GM21717 (cell line): ENCODE measurements at regions not wholly inside any gene's neighbourhood (a gene's known extent, or its start where the extent isn't known, plus 50 kb on each side); places are given as distances from the start of the nearest gene placed in this dataset.

Source experiments
- ATAC-seq: cut with Tn5 transposase; IDR thresholded peaks from one replicate; pipeline ENCODE4 v1.9.1; 2021; ENCODE audit warnings: mild to moderate bottlenecking, moderate library complexity; ENCODE audit not compliant: unreplicated experiment

- ATAC-seq: no peak
Observed at GRCh38 chr2:204175552-204176271, 239.1 kb downstream of the ICOS start.

- no peak for ATAC-seq
Observed at GRCh38 chr2:204176306-204176705, 239.7 kb downstream of the ICOS start.

DNA sequence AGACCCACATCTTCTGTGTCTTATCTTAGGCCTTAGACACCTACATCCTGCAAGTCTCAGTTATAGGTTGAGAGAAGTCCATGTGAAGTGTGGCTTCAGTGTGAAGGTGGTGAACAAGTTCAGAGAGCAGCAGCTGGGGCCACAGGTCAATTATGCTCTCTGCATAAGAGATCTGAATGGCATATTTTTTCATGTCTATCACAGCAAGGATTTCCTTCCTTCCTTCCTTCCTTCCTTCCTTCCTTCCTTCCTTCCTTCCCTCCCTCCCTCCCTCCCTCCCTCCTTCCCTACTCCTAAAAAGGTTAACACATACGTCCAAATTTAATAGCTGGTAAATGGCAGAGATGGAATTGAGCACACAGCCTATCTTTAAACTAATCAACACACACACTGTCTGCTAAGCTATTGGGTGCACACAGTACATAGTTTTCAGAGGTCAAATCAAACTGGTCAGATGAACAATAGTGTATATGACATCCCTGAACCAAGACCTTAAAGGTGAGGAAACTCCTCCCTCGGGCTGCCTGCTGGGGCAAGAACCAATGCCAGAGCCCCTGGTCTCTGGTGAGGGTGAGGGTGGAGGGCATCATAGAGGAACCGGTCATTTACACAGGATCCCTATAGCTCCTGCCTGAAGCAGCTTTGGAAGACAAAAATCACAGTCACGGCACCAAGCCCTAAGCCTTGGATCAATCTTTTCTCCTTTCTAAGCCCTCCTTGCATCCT is 240.9 kb downstream of the ICOS start:
- no peak for ATAC-seq

- peak; percentile 73 for ATAC-seq
Observed at GRCh38 chr2:204177977-204178522, 241.5 kb downstream of the ICOS start.

GRCh38 chr2:204180649-204181048 is 244.1 kb downstream of the ICOS start:
- ATAC-seq: no peak

DNA sequence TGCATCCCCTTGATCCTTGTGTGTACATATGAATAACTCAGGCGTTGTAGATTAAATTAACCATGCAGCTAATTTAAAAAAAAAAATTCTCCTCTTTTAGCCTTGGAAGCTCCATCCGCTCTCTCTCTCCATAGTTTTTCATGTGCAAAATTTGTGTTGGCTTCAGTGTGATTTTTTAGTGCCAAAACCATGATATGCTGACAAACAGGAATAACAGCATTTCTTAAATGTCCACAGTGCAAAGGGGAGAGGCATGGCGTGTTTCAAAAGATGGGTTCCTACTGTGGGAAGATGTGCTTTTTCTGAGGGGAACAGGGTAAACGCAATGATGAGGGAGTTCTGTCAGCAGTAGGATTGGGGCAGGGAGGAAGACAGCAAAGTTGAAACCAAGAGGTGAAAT is 247.0 kb downstream of the ICOS start:
- ATAC-seq: no peak

GRCh38 chr2:204184226-204184625 is 247.7 kb downstream of the ICOS start:
- ATAC-seq: no peak

DNA sequence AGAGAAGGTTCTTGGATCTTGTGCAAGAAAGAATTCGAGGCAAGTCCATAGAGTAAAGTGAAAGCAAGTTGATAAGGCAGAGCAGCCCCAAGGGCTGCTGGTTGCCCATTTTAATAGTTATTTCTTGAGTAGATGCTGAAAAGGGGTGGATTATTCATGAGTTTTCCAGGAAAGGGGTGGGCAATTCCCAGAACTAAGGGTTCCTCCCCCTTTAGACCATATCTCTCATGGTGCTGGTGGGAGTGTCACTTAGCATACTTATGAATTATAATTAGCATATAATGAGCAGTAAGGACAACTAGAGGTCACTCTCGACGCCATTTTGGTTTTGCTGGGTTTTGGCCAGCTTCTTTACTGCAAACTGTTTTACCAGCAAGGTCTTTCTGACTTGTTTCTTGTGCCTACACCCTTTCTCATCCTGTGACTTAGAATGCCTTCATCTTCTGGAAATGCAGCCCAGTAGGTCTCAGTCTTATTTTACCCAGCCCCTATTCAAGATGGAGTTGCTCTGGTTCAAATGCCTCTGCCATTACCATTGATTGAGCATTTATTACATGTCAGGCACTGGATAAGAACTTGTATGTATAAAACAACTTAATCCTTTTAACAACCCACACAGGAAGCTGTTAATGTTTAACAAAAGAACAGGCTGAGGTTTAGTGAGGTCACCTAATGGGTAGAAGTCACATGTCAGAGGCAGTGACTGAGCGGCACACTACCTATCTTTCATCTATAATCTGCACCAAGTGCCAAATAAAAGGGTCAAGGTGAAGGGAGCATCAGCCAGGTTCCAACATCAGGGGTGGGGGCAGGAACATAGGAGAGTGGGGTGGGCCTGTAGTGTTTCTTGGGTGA is 250.9 kb downstream of the ICOS start:
- no peak for ATAC-seq

GRCh38 chr2:204191574-204191973 is 255.0 kb downstream of the ICOS start:
- ATAC-seq: no peak

GRCh38 chr2:204195498-204195897 is 258.9 kb downstream of the ICOS start:
- no peak for ATAC-seq

- no peak for ATAC-seq
Observed at GRCh38 chr2:204197336-204198005, 260.9 kb downstream of the ICOS start.

DNA sequence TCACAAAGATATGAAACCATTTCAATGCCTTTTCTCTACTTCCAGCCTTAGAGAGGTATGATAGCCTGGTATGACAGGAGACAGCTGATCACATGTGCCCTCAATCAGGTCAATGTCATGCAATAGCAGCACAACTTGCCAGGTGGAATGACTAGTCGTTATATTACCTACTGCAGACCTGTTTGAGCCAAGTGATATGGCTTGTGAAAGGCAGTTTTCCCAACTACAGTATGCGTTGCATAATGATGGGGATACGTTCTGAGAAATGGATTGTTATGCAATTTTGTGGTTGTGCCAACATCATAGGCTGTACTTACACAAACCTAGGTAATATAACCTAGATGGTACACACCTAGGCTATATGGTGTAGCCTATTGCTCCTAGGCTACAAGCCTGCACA is 262.8 kb downstream of the ICOS start:
- ATAC-seq: no peak

DNA sequence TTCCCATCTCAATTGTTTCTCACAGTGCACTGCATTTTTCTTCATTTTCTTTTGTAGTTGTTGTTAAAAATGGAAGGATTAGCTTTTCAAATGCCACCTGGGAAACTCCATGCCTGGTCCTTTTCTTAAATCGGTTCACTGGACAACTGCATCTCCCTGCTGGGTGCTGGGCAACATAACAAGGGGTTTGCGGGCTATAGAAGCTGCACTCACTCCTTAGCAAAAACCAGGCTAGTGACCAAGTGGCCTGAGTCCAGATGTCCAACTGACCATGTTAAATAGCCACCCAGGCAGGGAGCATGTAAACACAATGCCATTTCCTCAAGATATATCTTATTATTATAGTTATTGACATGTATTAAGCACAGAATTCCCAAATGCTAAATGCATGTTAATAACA is 264.9 kb downstream of the ICOS start:
- no peak for ATAC-seq

DNA sequence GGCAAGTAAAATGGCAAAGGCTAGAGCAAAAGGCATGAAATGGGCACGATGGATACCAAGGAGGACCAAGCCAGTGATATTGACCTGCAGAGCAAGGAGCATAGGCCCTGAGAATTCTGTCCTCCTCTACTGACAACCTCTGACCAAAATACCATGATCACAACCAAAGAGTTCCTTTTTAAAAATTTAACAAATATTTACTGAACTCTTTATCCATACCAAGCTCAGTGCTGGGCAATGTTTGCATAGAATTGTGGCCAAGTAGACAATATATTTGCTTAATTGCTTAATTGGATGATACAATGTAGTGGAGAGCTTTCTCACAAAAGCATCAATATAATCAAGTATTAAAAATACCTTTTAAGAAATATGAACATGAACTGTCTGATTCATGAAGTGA is 265.7 kb downstream of the ICOS start:
- no peak for ATAC-seq

GRCh38 chr2:204203704-204204103 is 267.1 kb downstream of the ICOS start:
- ATAC-seq: no peak

DNA sequence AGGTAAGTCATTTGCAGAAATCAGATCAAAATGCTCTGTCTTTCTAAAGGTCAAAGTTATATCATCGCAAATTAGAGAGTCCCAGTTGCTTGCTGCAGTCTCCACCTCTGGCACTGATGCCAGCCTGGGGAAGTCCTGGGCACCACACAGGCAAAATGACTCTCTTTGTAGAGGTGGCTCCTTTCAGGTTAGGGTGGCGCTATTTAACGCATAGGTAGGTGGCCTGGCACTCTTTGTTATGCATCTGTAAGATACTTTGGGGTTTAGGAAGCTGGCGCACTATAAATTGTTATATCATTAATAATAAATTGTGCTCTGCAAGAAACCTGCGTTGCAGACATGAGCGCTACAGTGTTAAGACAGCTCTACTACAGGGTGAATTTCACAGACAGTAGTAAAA is 268.5 kb downstream of the ICOS start:
- ATAC-seq: no peak

- ATAC-seq: no peak
Observed at GRCh38 chr2:204205538-204205937, 269.0 kb downstream of the ICOS start.

GRCh38 chr2:204207866-204208265 is 271.3 kb downstream of the ICOS start:
- no peak for ATAC-seq

GRCh38 chr2:204213588-204213987 is 277.0 kb downstream of the ICOS start:
- ATAC-seq: no peak

DNA sequence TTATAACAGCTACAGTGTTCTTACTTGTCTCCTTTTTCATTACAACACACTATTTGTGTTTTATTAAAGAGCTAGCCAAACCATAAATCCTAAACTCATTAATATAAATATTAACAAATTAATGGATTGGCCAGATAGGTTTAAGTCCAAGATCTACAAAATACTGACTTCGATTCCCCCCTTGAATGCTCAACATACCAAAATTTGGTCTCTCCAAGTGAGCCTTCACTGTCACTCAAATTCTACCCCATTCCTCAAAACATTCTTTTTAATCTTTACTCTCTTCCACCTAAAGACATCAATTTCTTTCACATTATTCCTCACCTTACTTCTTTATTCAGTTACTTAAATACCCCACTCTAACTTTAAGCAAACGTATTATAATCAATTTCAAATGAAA is 281.5 kb downstream of the ICOS start:
- ATAC-seq: no peak

GRCh38 chr2:204219196-204219595 is 282.6 kb downstream of the ICOS start:
- no peak for ATAC-seq
